SHP77 treated with DMSO at 0.1 percent for 48 hours (cell line): ENCODE measurements at regions not wholly inside any gene's neighbourhood (a gene's known extent, or its start where the extent isn't known, plus 50 kb on each side); places are given as distances from the start of the nearest gene placed in this dataset.
A peak's percentile ranks its signal among the peaks of the same experiment; 100 is the strongest.

ENCODE experiments used
- DNase-seq: peaks from one replicate; lab custom pipeline; 2025; lab: John Stamatoyannopoulos, UW

- no peak for DNase-seq
Measured at GRCh38 chr22:48618326-48618725, 1209.3 kb downstream of the BRD1 start.

GRCh38 chr22:48616656-48617055, 1211.0 kb downstream of the BRD1 start:
- DNase-seq: no peak

- no peak for DNase-seq
Measured at GRCh38 chr22:48615171-48616008, 1212.3 kb downstream of the BRD1 start.

GRCh38 chr22:48613566-48614200, 1214.0 kb downstream of the BRD1 start:
- DNase-seq: no peak

GRCh38 chr22:48612077-48612995, 1215.3 kb downstream of the BRD1 start:
- DNase-seq: no peak

GRCh38 chr22:48609279-48609865, 1218.3 kb downstream of the BRD1 start:
- no peak for DNase-seq

GRCh38 chr22:48607901-48608662, 1219.6 kb downstream of the BRD1 start:
- no peak for DNase-seq

GRCh38 chr22:48606684-48607307, 1220.9 kb downstream of the BRD1 start:
- DNase-seq: no peak

GRCh38 chr22:48605856-48606481, 1221.7 kb downstream of the BRD1 start:
- peak; percentile 34 for DNase-seq

- no peak for DNase-seq
Measured at GRCh38 chr22:48605125-48605524, 1222.5 kb downstream of the BRD1 start.

GRCh38 chr22:48603621-48604320, 1223.9 kb downstream of the BRD1 start:
- no peak for DNase-seq

GRCh38 chr22:48602805-48603518, 1224.7 kb downstream of the BRD1 start:
- no peak for DNase-seq

GRCh38 chr22:48600681-48601080, 1227.0 kb downstream of the BRD1 start:
- DNase-seq: no peak

- DNase-seq: no peak
Measured at GRCh38 chr22:48600171-48600570, 1227.5 kb downstream of the BRD1 start.

GRCh38 chr22:48599346-48599745, 1228.3 kb downstream of the BRD1 start:
- no peak for DNase-seq

- DNase-seq: no peak
Measured at GRCh38 chr22:48596111-48596850, 1231.4 kb downstream of the BRD1 start.

GRCh38 chr22:48595511-48595905, 1232.2 kb downstream of the BRD1 start:
- no peak for DNase-seq

- no peak for DNase-seq
Measured at GRCh38 chr22:48594757-48595510, 1232.7 kb downstream of the BRD1 start.
